C4-2B (cell line): ENCODE measurements at regions not wholly inside any gene's neighbourhood (a gene's known extent, or its start where the extent isn't known, plus 50 kb on each side); places are given as distances from the start of the nearest gene placed in this dataset.

Experiments
- H3K27ac ChIP-seq: fragments of 450-650 bp; 2 replicates; pipeline ENCODE4 v1.5.1; 2017
- ZFX ChIP-seq: fragments of 450-650 bp; IDR thresholded peaks from 2 replicates; pipeline ENCODE4 v1.6.1; 2017
- TF ChIP-seq, protein P1 (sequence below): fragments of 450-650 bp; conservative IDR thresholded peaks from 2 replicates; pipeline ENCODE4 v1.5.1; 2017; ENCODE audit warnings: mild to moderate bottlenecking

DNA sequence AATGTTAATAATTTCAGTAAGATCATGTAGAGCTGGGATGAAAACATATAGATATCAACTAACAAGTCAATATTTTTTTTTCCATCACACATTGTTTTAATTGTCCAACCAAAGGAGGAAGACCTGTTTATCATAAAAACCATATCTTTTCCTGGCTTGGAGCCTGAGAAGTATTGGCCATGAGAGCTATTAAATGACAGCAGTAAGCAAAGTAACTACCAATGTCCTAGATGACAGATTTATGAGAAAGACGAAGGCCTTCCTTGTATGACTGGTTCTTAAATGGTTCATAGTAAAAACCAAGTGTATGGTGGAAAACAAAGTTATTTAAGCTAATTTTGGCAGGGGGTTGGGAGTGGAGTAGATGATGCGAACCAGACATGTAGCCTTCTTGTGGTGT, 1147.1 kb upstream of the TENM4 start:
- no peak overlapping the region for H3K27ac ChIP-seq
- TF ChIP-seq, protein P1, sequence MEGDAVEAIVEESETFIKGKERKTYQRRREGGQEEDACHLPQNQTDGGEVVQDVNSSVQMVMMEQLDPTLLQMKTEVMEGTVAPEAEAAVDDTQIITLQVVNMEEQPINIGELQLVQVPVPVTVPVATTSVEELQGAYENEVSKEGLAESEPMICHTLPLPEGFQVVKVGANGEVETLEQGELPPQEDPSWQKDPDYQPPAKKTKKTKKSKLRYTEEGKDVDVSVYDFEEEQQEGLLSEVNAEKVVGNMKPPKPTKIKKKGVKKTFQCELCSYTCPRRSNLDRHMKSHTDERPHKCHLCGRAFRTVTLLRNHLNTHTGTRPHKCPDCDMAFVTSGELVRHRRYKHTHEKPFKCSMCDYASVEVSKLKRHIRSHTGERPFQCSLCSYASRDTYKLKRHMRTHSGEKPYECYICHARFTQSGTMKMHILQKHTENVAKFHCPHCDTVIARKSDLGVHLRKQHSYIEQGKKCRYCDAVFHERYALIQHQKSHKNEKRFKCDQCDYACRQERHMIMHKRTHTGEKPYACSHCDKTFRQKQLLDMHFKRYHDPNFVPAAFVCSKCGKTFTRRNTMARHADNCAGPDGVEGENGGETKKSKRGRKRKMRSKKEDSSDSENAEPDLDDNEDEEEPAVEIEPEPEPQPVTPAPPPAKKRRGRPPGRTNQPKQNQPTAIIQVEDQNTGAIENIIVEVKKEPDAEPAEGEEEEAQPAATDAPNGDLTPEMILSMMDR: no peak
- TF ChIP-seq ZFX: no peak

DNA sequence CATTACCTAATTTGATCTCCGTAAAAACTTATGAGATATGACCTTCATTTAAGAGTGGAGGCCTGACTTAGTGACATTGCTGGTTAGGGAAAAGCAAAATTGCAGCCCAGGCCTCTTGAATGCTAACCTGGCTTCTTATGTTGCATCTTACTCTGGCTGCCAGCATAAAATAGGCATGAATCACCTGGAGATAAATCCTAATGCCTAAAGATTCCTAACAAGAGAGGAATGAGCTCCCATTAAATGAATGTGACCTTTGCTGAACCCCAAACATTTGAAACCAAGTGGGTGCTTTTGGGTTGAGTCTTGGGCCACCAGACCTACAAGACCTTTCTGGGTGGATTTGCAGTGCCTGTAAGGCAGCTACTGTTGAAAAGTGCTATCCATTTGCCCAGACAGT, 1145.6 kb upstream of the TENM4 start:
- H3K27ac ChIP-seq: peak overlapping the region; percentile 60; the same call in 1 of the 2 replicates
- TF ChIP-seq, protein P1: no peak
- no peak for TF ChIP-seq ZFX

DNA sequence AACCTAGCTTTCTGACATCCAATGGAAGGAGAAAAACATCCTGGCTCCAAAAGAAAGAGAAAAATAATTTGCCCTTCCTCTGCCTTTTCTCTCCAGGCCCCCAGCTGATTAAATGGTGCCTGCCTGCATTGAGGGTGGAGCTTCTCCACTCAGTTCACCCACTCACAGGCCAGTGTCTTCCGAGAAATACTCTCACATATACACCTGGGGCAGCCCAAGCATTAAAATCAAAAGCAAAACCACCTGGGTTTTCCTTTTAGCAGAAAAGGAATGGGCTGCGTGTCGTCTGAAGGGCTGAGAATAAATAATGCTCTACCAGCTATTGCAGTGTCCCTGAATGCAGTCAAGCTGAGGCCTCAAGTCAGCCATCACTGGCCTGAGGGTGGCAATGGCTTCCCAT, 1143.8 kb upstream of the TENM4 start:
- TF ChIP-seq ZFX: no peak
- TF ChIP-seq, protein P1: no peak
- H3K27ac ChIP-seq: no peak overlapping the region

DNA sequence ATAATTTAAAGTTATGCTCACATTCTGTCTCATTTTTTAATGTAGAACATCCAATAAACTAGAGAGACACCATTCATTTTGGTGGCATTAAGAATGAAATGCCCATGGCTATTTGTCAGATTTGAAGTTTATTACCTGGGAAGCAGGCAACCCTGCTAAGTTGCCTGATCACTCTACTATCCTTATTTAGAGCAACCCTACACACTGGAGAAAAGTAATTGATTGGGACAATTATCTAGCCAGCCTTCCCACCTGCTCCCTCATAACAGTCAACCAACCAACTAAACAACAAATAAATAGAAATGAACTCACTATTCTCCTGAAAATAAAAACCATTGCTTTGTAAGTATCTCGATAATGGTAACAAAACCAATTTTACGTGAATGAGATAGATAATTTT, 1129.0 kb upstream of the TENM4 start:
- H3K27ac ChIP-seq: no peak overlapping the region
- TF ChIP-seq ZFX: no peak
- TF ChIP-seq, protein P1: no peak

DNA sequence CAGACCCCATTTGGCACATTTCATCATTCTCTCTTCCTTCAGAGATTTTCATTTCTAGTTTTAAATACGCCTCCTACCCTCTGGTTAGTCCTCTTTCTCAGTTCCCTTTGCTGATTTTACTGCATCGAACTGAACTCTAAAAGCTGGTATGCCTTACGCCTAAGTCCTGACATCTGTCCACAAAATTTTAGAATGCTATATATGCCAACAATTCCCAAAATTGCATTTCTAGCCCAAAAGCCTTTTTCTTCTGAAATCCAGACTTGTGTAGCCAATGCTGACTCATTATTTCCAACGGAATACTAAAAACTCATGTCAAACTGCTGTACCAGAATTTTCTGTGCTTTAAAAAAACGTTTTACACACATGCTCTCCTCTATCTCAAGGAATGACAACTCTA, 1124.4 kb upstream of the TENM4 start:
- no peak for TF ChIP-seq ZFX
- TF ChIP-seq, protein P1: no peak

DNA sequence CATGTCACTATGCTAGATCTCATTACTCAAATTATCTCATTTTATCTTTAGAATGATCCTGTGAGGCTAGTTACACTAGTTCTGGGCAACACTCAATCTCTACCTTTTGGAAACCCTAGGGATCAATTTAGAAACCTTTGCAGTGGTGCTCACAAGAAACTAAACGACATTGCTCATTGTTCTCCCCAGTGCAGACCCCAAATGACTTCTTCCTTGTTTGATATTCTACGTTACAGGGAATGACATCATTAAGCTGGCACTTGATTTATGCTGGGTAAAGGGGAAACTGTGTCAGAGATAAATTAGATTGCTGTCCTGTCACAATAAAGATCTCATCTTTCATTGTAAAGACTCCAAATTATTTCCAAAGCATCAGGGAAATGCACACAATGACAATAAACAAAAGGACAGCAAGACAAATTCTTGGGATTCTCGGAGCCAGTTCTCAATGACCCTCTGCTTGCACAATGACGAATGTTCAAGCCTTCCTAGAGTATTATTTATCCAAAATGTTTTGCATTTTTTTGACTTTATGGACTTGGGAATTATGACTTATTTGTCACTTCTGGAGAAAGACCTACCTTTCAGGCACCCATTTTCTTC, 1121.8 kb upstream of the TENM4 start:
- H3K27ac ChIP-seq: no peak overlapping the region
- TF ChIP-seq, protein P1: no peak
- no peak for TF ChIP-seq ZFX

More for the DNA sequence above, 1124.4 kb upstream of the TENM4 start:
- no peak overlapping the region for H3K27ac ChIP-seq

DNA sequence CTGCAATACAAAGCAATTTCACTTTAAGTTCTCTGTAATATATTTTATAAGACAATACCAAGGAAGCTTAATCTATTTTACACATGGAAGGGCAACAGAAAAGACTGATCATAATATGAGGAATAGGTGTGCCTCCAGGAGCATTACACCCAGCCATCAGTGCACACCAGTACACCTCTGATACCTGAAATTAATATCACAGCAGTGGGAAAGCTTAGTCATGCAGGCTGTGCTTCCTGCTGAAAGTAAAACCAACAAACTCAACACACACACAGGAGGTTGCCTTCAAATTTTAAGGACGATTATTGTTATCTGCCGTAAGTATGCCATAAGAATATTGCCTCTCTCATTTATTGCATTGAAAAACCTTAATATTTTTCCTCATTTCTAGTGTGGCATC, 1119.1 kb upstream of the TENM4 start:
- TF ChIP-seq ZFX: no peak
- TF ChIP-seq, protein P1: no peak
- no peak overlapping the region for H3K27ac ChIP-seq
